GM23338 (cell line): ENCODE measurements at regions not wholly inside any gene's neighbourhood (a gene's known extent, or its start where the extent isn't known, plus 50 kb on each side); places are given as distances from the start of the nearest gene placed in this dataset.
"Not testable (repeated sequence)": the region's sequence is repeated elsewhere in the genome, so short reads cannot be mapped to it uniquely, and the experiment has no call there.

ENCODE experiments used
- CTCF ChIP-seq, 2 experiments: fragments of 200-600 bp in 1 of 2; sonication (generic) in 1 of 2; conservative IDR thresholded peaks; 2 replicates each; pipeline versions ENCODE4 v1.5.1 to v1.6.1; 2016 to 2017; ENCODE audit warnings: antibody characterized with exemption in 2 of 2, low read depth in 2 of 2, mild to moderate bottlenecking in 2 of 2, moderate library complexity in 1 of 2
- EZH2 ChIP-seq: fragments of 200-600 bp; sonication (generic); IDR thresholded peaks from one replicate; pipeline ENCODE4 v1.8.0; 2017; ENCODE audit warnings: antibody characterized with exemption, mild to moderate bottlenecking, low read depth; ENCODE audit not compliant: unreplicated experiment
- JUNB ChIP-seq: IDR thresholded peaks from one replicate; pipeline ENCODE4 v1.6.1; 2016; ENCODE audit warnings: antibody characterized with exemption; ENCODE audit not compliant: unreplicated experiment

- TF ChIP-seq CTCF (conservative IDR thresholded peaks at IDR 0.05; ENCODE audit: low read depth in 2 of 2); JUNB; EZH2: not testable (repeated sequence)
These were observed 358.9 kb downstream of the ADAMTS20 start for GRCh38 chr12:43193096-43193495.
